NCI-H82 treated with DMSO at 0.1 percent for 48 hours (cell line): ENCODE measurements at regions not wholly inside any gene's neighbourhood (a gene's known extent, or its start where the extent isn't known, plus 50 kb on each side); places are given as distances from the start of the nearest gene placed in this dataset.
"Not testable (repeated sequence)": the region's sequence is repeated elsewhere in the genome, so short reads cannot be mapped to it uniquely, and the experiment has no call there.

Source experiments
- DNase-seq: peaks from one replicate; lab custom pipeline; 2025; ENCODE audit not compliant: unreplicated experiment; lab: John Stamatoyannopoulos, UW

- DNase-seq = no peak
Measured at GRCh38 chr16:63672493-63672892, 1449.4 kb downstream of the CDH11 start.

- no peak for DNase-seq
Measured at GRCh38 chr16:63663155-63663554, 1458.7 kb downstream of the CDH11 start.

GRCh38 chr16:63655846-63656245 lies 1466.0 kb downstream of the CDH11 start:
- no peak for DNase-seq

- DNase-seq = no peak
Measured at GRCh38 chr16:63653044-63653839, 1468.6 kb downstream of the CDH11 start.

- DNase-seq = no peak
Measured at GRCh38 chr16:63652091-63652490, 1469.8 kb downstream of the CDH11 start.

GRCh38 chr16:63650550-63650949 lies 1471.3 kb downstream of the CDH11 start:
- no peak for DNase-seq

- not testable (repeated sequence) for DNase-seq
Measured at GRCh38 chr16:63633706-63634445, 1488.0 kb downstream of the CDH11 start.

- no peak for DNase-seq
Measured at GRCh38 chr16:63629272-63629671, 1492.6 kb downstream of the CDH11 start.

- no peak for DNase-seq
Measured at GRCh38 chr16:63628812-63629211, 1493.1 kb downstream of the CDH11 start.

- DNase-seq = no peak
Measured at GRCh38 chr16:63625126-63625525, 1496.7 kb downstream of the CDH11 start.

GRCh38 chr16:63623551-63624039 lies 1498.3 kb downstream of the CDH11 start:
- DNase-seq = no peak

- DNase-seq = no peak
Measured at GRCh38 chr16:63618896-63619485, 1502.9 kb downstream of the CDH11 start.

GRCh38 chr16:63617990-63618763 lies 1503.7 kb downstream of the CDH11 start:
- DNase-seq = no peak

GRCh38 chr16:63617047-63617989 lies 1504.5 kb downstream of the CDH11 start:
- DNase-seq = no peak

- no peak for DNase-seq
Measured at GRCh38 chr16:63614429-63614828, 1507.4 kb downstream of the CDH11 start.

- DNase-seq = no peak
Measured at GRCh38 chr16:63613701-63614100, 1508.2 kb downstream of the CDH11 start.

GRCh38 chr16:63612462-63613227 lies 1509.2 kb downstream of the CDH11 start:
- DNase-seq = no peak

- DNase-seq = no peak
Measured at GRCh38 chr16:63606778-63607177, 1515.1 kb downstream of the CDH11 start.
